Endothelial cell of umbilical vein (primary cell): ENCODE measurements at regions not wholly inside any gene's neighbourhood (a gene's known extent, or its start where the extent isn't known, plus 50 kb on each side); places are given as distances from the start of the nearest gene placed in this dataset.

Experiments
- BruUV-seq: library from RNA; stranded (reverse); fragments of 400-500 nt; replicated peaks from 2 replicates; lab custom pipeline; 2021; lab: Mats Ljungman, UMichigan
- CTCF ChIA-PET: fragments of 300-600, 350-600 bp; sonication (Branson Sonifier 250); formaldehyde crosslinking; loops from one replicate; lab custom pipeline; 2021; ENCODE audit warnings: antibody characterized with exemption, inconsistent platforms; lab: Charles Lee
- POLR2A ChIA-PET: fragments of 300-600, 350-600 bp; sonication (Branson Sonifier 250); formaldehyde crosslinking; loops from one replicate; lab custom pipeline; 2021; ENCODE audit warnings: antibody characterized with exemption, inconsistent platforms; lab: Charles Lee
- DNase-seq: peaks from one replicate; pipeline ENCODE4 v3.0.0-alpha.2; 2011; ENCODE audit warnings: low read depth, low spot score
- FAIRE-seq: peaks from 2 replicates; lab custom pipeline; 2011; peaks lifted over from hg19 to GRCh38; lab: Jason Lieb, UNC
- H2AFZ ChIP-seq: 2 replicates; pipeline ENCODE4 v1.6.0; 2012; ENCODE audit warnings: low read depth, low read length, control low read depth, inconsistent platforms
- H3K27ac ChIP-seq: 2 replicates; pipeline ENCODE4 v1.5.1; 2011; ENCODE audit warnings: low read depth, mild to moderate bottlenecking, control low read depth, low read length, moderate library complexity; ENCODE audit not compliant: insufficient read depth
- H3K27me3 ChIP-seq, 2 experiments: 2 replicates each; pipeline versions ENCODE4 v1.6.0 to v1.6.1; 2011; ENCODE audit warnings: low read length in 2 of 2, mixed read lengths in 1 of 2; ENCODE audit not compliant: control insufficient read depth in 2 of 2, insufficient read depth in 2 of 2
- H3K36me3 ChIP-seq, 2 experiments: 2 replicates in 1 of 2; 3 replicates in 1 of 2; pipeline ENCODE4 v1.5.1; 2011; ENCODE audit warnings: low read length in 2 of 2, mild to moderate bottlenecking in 1 of 2, moderate library complexity in 1 of 2; ENCODE audit not compliant: control insufficient read depth in 2 of 2, insufficient read depth in 2 of 2; ENCODE audit errors: extremely low read depth in 1 of 2
- H3K4me1 ChIP-seq: 3 replicates; pipeline ENCODE4 v1.5.1; 2011; ENCODE audit warnings: mild to moderate bottlenecking, low read length; ENCODE audit not compliant: control insufficient read depth, insufficient read depth; ENCODE audit errors: extremely low read depth
- H3K4me2 ChIP-seq: 2 replicates; pipeline ENCODE4 v1.6.1; 2011; ENCODE audit warnings: low read length, control low read depth, mixed read lengths; ENCODE audit not compliant: insufficient read depth
- H3K4me3 ChIP-seq, 3 experiments: fragments of 200-600 bp in 1 of 3; sonication (generic), shearing (Covaris generic) in 1 of 3; replicated peaks in 1 of 3; 2 replicates each; pipeline ENCODE4 v1.5.1; 2011 to 2016; ENCODE audit warnings: control low read depth in 3 of 3, low read length in 3 of 3, mild to moderate bottlenecking in 2 of 3, inconsistent platforms in 1 of 3, low read depth in 1 of 3, moderate library complexity in 1 of 3; ENCODE audit not compliant: insufficient read depth in 1 of 3
- H3K79me2 ChIP-seq: 2 replicates; pipeline ENCODE4 v1.6.0; 2012; ENCODE audit warnings: low read length, inconsistent platforms; ENCODE audit not compliant: control insufficient read depth, insufficient read depth
- H3K9ac ChIP-seq: replicated peaks from 2 replicates; pipeline ENCODE3; 2011; ENCODE audit warnings: low read length, control low read depth; ENCODE audit not compliant: insufficient read depth; ENCODE audit errors: extremely low read depth
- H3K9me1 ChIP-seq: replicated peaks from 3 replicates; pipeline ENCODE4 v1.6.0; 2011; ENCODE audit warnings: mild to moderate bottlenecking, low read length; ENCODE audit not compliant: control insufficient read depth, insufficient read depth; ENCODE audit errors: extremely low read depth
- H3K9me3 ChIP-seq: replicated peaks from 2 replicates; pipeline ENCODE4 v1.5.1; 2012; ENCODE audit warnings: low read length, inconsistent platforms; ENCODE audit not compliant: control insufficient read depth, insufficient read depth
- H4K20me1 ChIP-seq: replicated peaks from 2 replicates; pipeline ENCODE3; 2011; ENCODE audit warnings: mild to moderate bottlenecking, low read length; ENCODE audit not compliant: control insufficient read depth, insufficient read depth; ENCODE audit errors: extremely low read depth
- CTCF ChIP-seq, 2 donors: IDR thresholded peaks; 1 replicate in 1 of 2; 2 replicates in 1 of 2; pipeline ENCODE4 v1.5.1; 2011; ENCODE audit warnings: low read length in 2 of 2, mild to moderate bottlenecking in 2 of 2, moderate library complexity in 2 of 2, control low read depth in 1 of 2, inconsistent platforms in 1 of 2, low read depth in 1 of 2; ENCODE audit not compliant: insufficient read depth in 1 of 2; ENCODE audit errors: extremely low read depth in 1 of 2
- EZH2 ChIP-seq: IDR thresholded peaks from 2 replicates; pipeline ENCODE4 v1.6.1; 2012; ENCODE audit warnings: borderline replicate concordance, low read depth, mild to moderate bottlenecking, moderate library complexity, low read length, inconsistent platforms; ENCODE audit not compliant: severe bottlenecking
- FOS ChIP-seq: IDR thresholded peaks from 2 replicates; pipeline ENCODE4 v1.6.1; 2011; ENCODE audit warnings: mild to moderate bottlenecking, low read length, moderate library complexity, borderline replicate concordance; ENCODE audit not compliant: insufficient read depth
- GATA2 ChIP-seq: IDR thresholded peaks from 2 replicates; pipeline ENCODE4 v1.7.0; 2011; ENCODE audit warnings: low read depth, mild to moderate bottlenecking, moderate library complexity, mixed read lengths, low read length; ENCODE audit not compliant: insufficient read length, insufficient read depth
- JUN ChIP-seq: IDR thresholded peaks from 2 replicates; pipeline ENCODE4 v1.6.1; 2011; ENCODE audit warnings: borderline replicate concordance, low read depth; ENCODE audit not compliant: insufficient read length, insufficient read depth
- MAX ChIP-seq: IDR thresholded peaks from 2 replicates; pipeline ENCODE4 v1.6.1; 2011; ENCODE audit not compliant: insufficient read depth, insufficient read length
- MYC ChIP-seq: IDR thresholded peaks from one replicate; pipeline ENCODE4 v1.6.1; 2011; ENCODE audit warnings: mild to moderate bottlenecking, low read depth, low read length
- POLR2A ChIP-seq: IDR thresholded peaks from 2 replicates; pipeline ENCODE4 v1.6.1; 2012; ENCODE audit warnings: low read depth, mild to moderate bottlenecking, control low read depth, low read length
- POLR2AphosphoS5 ChIP-seq: IDR thresholded peaks from 2 replicates; pipeline ENCODE4 v1.6.1; 2012; ENCODE audit warnings: low read depth, mild to moderate bottlenecking, control low read depth, low read length, moderate library complexity; ENCODE audit not compliant: insufficient read depth
- dilution Hi-C: fragments of 300-500 bp; cut with MboI; formaldehyde crosslinking; loops from one replicate; pipeline ENCODE4 v1.15.0; 2019; ENCODE audit warnings: low sequenced_read_pairs; ENCODE audit not compliant: extremely low pct_ligation_motif_present
- intact Hi-C: fragments of 100-400 bp; cut with micrococcal nuclease; formaldehyde crosslinking; loops from one replicate; pipeline ENCODE4 v1.10.0; 2022

- Histone ChIP-seq H3K9ac (no peak overlapping the region), H3K79me2 (no peaks in the 10 kb centered on the region), H3K36me3 (no peaks in the 10 kb centered on the region), H3K4me2 (no peak overlapping the region), H3K9me1 (no peaks in the 10 kb centered on the region), H3K27ac (no peak overlapping the region), H3K4me3 (no peak overlapping the region), H3K9me3 (peaks cover 7% of the 10 kb centered on the region), H3K4me1 (no peaks in the 10 kb centered on the region), H3K27me3 (no peaks in the 10 kb centered on the region), H2AFZ (no peak overlapping the region), H4K20me1 (no peaks in the 10 kb centered on the region)
- no peak for FAIRE-seq
- intact Hi-C loops (no loop called here), dilution Hi-C loops (no loop called here)
- TF ChIP-seq GATA2 (no peak), MAX (no peak), EZH2 (no peak), POLR2AphosphoS5 (no peak), JUN (no peak), FOS (no peak), POLR2A (no peak), CTCF (IDR thresholded peaks at IDR 0.05; ENCODE audit: extremely low read depth in 1 of 2, insufficient read depth in 1 of 2, low read depth in 1 of 2, low read length in 2 of 2) (no peak), MYC (no peak)
- ChIA-PET CTCF (no interaction called here), POLR2A (no interaction called here)
- no peak for DNase-seq
- no TSS peak for BruUV-seq
Measured at GRCh38 chr22:49142891-49143290, 684.8 kb downstream of the BRD1 start.
